Fibroblast of lung (primary cell): ENCODE measurements at regions not wholly inside any gene's neighbourhood (a gene's known extent, or its start where the extent isn't known, plus 50 kb on each side); places are given as distances from the start of the nearest gene placed in this dataset.

Source experiments
- DNase-seq, 2 donors: peaks; one replicate each; pipeline versions ENCODE4 v3.0.0 to v3.0.0-alpha.2; 2010; ENCODE audit warnings: low read depth in 2 of 2
- H2AFZ ChIP-seq: 2 replicates; pipeline ENCODE4 v1.5.1; 2012; ENCODE audit warnings: low read length, control low read depth, inconsistent platforms
- H3K27ac ChIP-seq: 2 replicates; pipeline ENCODE4 v1.5.1; 2011; ENCODE audit warnings: low read length, control low read depth; ENCODE audit not compliant: insufficient read depth
- H3K27me3 ChIP-seq: 2 replicates; pipeline ENCODE4 v1.5.1; 2011; ENCODE audit warnings: mild to moderate bottlenecking, low read length; ENCODE audit not compliant: control insufficient read depth, insufficient read depth
- H3K36me3 ChIP-seq: 2 replicates; pipeline ENCODE4 v1.5.1; 2011; ENCODE audit warnings: low read length; ENCODE audit not compliant: control insufficient read depth, insufficient read depth
- H3K4me1 ChIP-seq: 2 replicates; pipeline ENCODE4 v1.5.1; 2011; ENCODE audit warnings: low read length; ENCODE audit not compliant: control insufficient read depth, insufficient read depth; ENCODE audit errors: extremely low read depth
- H3K4me2 ChIP-seq: 2 replicates; pipeline ENCODE4 v1.5.1; 2011; ENCODE audit warnings: low read length, control low read depth; ENCODE audit not compliant: insufficient read depth; ENCODE audit errors: extremely low read depth
- H3K4me3 ChIP-seq, 4 experiments: fragments of 200-600 bp in 1 of 4; sonication (generic) in 1 of 4; replicated peaks in 1 of 4; 2 replicates each; pipeline ENCODE4 v1.5.1; 2011 to 2016; ENCODE audit warnings: low read length in 4 of 4, low read depth in 3 of 4, mild to moderate bottlenecking in 3 of 4, control low read depth in 2 of 4, inconsistent platforms in 1 of 4, mixed read lengths in 1 of 4; ENCODE audit not compliant: insufficient read depth in 1 of 4; ENCODE audit errors: control extremely low read depth in 1 of 4
- H3K79me2 ChIP-seq: 2 replicates; pipeline ENCODE4 v1.5.1; 2012; ENCODE audit warnings: mild to moderate bottlenecking, low read length, inconsistent platforms; ENCODE audit not compliant: control insufficient read depth, insufficient read depth
- H3K9ac ChIP-seq: 2 replicates; pipeline ENCODE4 v1.5.1; 2011; ENCODE audit warnings: mild to moderate bottlenecking, low read length, control low read depth; ENCODE audit not compliant: insufficient read depth
- H3K9me3 ChIP-seq: 2 replicates; pipeline ENCODE4 v1.5.1; 2012; ENCODE audit warnings: low read depth, low read length; ENCODE audit not compliant: control insufficient read depth, insufficient read depth
- H4K20me1 ChIP-seq: 2 replicates; pipeline ENCODE4 v1.5.1; 2011; ENCODE audit warnings: low read length; ENCODE audit not compliant: control insufficient read depth, insufficient read depth; ENCODE audit errors: extremely low read depth
- CTCF ChIP-seq, 2 donors: IDR thresholded peaks in 1 of 2; conservative IDR thresholded peaks in 1 of 2; 1 replicate in 1 of 2; 2 replicates in 1 of 2; pipeline ENCODE4 v1.5.1; 2011 to 2012; ENCODE audit warnings: low read length in 2 of 2, control low read depth in 1 of 2, inconsistent platforms in 1 of 2, low read depth in 1 of 2, mild to moderate bottlenecking in 1 of 2
- EZH2 ChIP-seq: IDR thresholded peaks from 2 replicates; pipeline ENCODE4 v1.5.1; 2012; ENCODE audit warnings: low read length, control low read depth, mild to moderate bottlenecking; ENCODE audit errors: missing control alignments

GRCh38 chr5:101430551-101430950, 527.5 kb upstream of the ST8SIA4 start:
- no peak overlapping the region for H3K4me2 ChIP-seq
- H3K27me3 ChIP-seq: no peaks in the 10 kb centered on the region
- H3K9me3 ChIP-seq: no peaks in the 10 kb centered on the region
- H3K27ac ChIP-seq: no peak overlapping the region
- no peak overlapping the region for H3K9ac ChIP-seq
- H3K79me2 ChIP-seq: no peaks in the 10 kb centered on the region
- H2AFZ ChIP-seq: no peak overlapping the region
- no peaks in the 10 kb centered on the region for H4K20me1 ChIP-seq
- TF ChIP-seq CTCF (conservative IDR thresholded peaks at IDR 0.05 in 1 of 2, IDR thresholded peaks at IDR 0.05 in 1 of 2; ENCODE audit: low read depth in 1 of 2, low read length in 2 of 2) (no peak), EZH2 (no peak)
- no peak for DNase-seq
- H3K4me3 ChIP-seq: no peak overlapping the region
- no peaks in the 10 kb centered on the region for H3K36me3 ChIP-seq
- no peaks in the 10 kb centered on the region for H3K4me1 ChIP-seq

GRCh38 chr5:101429241-101429640, 526.2 kb upstream of the ST8SIA4 start:
- Histone ChIP-seq H2AFZ (no peak overlapping the region), H3K27ac (peak overlapping the region; percentile 23), H3K79me2 (no peaks in the 10 kb centered on the region), H3K27me3 (no peaks in the 10 kb centered on the region), H3K4me1 (no peaks in the 10 kb centered on the region), H3K4me2 (no peak overlapping the region), H3K9ac (no peak overlapping the region), H3K9me3 (no peaks in the 10 kb centered on the region), H3K4me3 (no peak overlapping the region), H4K20me1 (no peaks in the 10 kb centered on the region), H3K36me3 (no peaks in the 10 kb centered on the region)
- peak; percentile 29 to 79 for DNase-seq
- TF ChIP-seq EZH2: no peak
- no peak for TF ChIP-seq CTCF (conservative IDR thresholded peaks at IDR 0.05 in 1 of 2, IDR thresholded peaks at IDR 0.05 in 1 of 2; ENCODE audit: low read depth in 1 of 2, low read length in 2 of 2)

- H3K9me3 ChIP-seq: no peaks in the 10 kb centered on the region
- H3K79me2 ChIP-seq: no peaks in the 10 kb centered on the region
- TF ChIP-seq EZH2: no peak
- TF ChIP-seq CTCF (conservative IDR thresholded peaks at IDR 0.05 in 1 of 2, IDR thresholded peaks at IDR 0.05 in 1 of 2; ENCODE audit: low read depth in 1 of 2, low read length in 2 of 2): no peak
- no peak overlapping the region for H3K27ac ChIP-seq
- no peaks in the 10 kb centered on the region for H3K4me1 ChIP-seq
- H3K27me3 ChIP-seq: no peaks in the 10 kb centered on the region
- no peak overlapping the region for H3K9ac ChIP-seq
- no peaks in the 10 kb centered on the region for H3K36me3 ChIP-seq
- DNase-seq: peak; percentile 23 to 33
- H4K20me1 ChIP-seq: no peaks in the 10 kb centered on the region
- no peak overlapping the region for H2AFZ ChIP-seq
- no peak overlapping the region for H3K4me3 ChIP-seq
- no peak overlapping the region for H3K4me2 ChIP-seq
Observed at GRCh38 chr5:101425339-101425859, 522.3 kb upstream of the ST8SIA4 start.
